Sigmoid colon (tissue), 3 donors: ENCODE measurements at regions not wholly inside any gene's neighbourhood (a gene's known extent, or its start where the extent isn't known, plus 50 kb on each side); places are given as distances from the start of the nearest gene placed in this dataset.

Source experiments
- POLR2A ChIP-seq, 2 donors: fragments of 450-650 bp; IDR thresholded peaks; one replicate each; pipeline ENCODE4 v1.6.1; 2016; ENCODE audit warnings: antibody characterized with exemption in 2 of 2, mild to moderate bottlenecking in 2 of 2, moderate library complexity in 2 of 2
- TF ChIP-seq, protein P1 (sequence below), 4 experiments: fragments of 450-650 bp in 3 of 4; fragments of 200-600 bp in 1 of 4; IDR thresholded peaks; one replicate each; pipeline ENCODE4 v1.5.1; 2016 to 2019; ENCODE audit warnings: antibody characterized with exemption in 4 of 4, mild to moderate bottlenecking in 3 of 4, moderate library complexity in 2 of 4

DNA sequence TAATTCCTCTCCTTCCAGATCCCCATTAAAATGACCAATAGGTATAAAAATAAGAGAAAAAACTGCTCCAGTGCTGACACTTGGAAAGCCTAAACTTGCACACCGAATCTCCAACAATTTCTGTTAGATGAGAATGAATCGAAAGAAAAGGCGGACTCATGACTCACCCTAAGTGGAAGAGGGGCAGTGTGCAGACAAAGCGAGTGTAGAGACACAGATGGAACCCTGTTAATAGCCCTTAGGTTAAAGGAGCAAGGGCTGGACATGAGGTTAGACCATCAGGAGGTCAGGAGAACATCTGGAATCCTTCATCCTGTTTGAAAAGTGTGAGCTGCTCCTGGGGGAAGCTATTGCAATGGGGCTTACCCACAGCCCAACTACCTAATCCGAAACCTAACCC is 103.4 kb upstream of the GLI3 start:
- TF ChIP-seq, protein P1, sequence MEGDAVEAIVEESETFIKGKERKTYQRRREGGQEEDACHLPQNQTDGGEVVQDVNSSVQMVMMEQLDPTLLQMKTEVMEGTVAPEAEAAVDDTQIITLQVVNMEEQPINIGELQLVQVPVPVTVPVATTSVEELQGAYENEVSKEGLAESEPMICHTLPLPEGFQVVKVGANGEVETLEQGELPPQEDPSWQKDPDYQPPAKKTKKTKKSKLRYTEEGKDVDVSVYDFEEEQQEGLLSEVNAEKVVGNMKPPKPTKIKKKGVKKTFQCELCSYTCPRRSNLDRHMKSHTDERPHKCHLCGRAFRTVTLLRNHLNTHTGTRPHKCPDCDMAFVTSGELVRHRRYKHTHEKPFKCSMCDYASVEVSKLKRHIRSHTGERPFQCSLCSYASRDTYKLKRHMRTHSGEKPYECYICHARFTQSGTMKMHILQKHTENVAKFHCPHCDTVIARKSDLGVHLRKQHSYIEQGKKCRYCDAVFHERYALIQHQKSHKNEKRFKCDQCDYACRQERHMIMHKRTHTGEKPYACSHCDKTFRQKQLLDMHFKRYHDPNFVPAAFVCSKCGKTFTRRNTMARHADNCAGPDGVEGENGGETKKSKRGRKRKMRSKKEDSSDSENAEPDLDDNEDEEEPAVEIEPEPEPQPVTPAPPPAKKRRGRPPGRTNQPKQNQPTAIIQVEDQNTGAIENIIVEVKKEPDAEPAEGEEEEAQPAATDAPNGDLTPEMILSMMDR (IDR thresholded peaks at IDR 0.05), result no peak
- no peak for TF ChIP-seq POLR2A (IDR thresholded peaks at IDR 0.05)
